Thoracic aorta (tissue), 2 donors: ENCODE measurements at regions not wholly inside any gene's neighbourhood (a gene's known extent, or its start where the extent isn't known, plus 50 kb on each side); places are given as distances from the start of the nearest gene placed in this dataset.

Source experiments
- ATAC-seq: fragments of 150-250 bp; one replicate; pipeline ENCODE4 v1.8.0; 2017; ENCODE audit warnings: low read depth; ENCODE audit not compliant: insufficient number of reproducible peaks, low FRiP score
- DNase-seq: peaks from one replicate; pipeline ENCODE4 v3.0.0-alpha.2; 2020; ENCODE audit warnings: low spot score
- H3K27ac ChIP-seq, 2 donors: fragments of 200-600 bp; sonication (generic); 1 replicate in 1 of 2; 2 replicates in 1 of 2; pipeline ENCODE4 v1.5.1; 2016; ENCODE audit warnings: mild to moderate bottlenecking in 2 of 2, moderate library complexity in 2 of 2
- H3K27me3 ChIP-seq: fragments of 200-600 bp; sonication (generic); replicated peaks from 2 replicates; pipeline ENCODE4 v1.6.0; 2016; ENCODE audit warnings: mild to moderate bottlenecking; ENCODE audit not compliant: insufficient read depth
- H3K36me3 ChIP-seq: fragments of 200-600 bp; sonication (generic); one replicate; pipeline ENCODE4 v1.5.1; 2016
- H3K4me1 ChIP-seq, 2 donors: fragments of 200-600 bp; sonication (generic); 1 replicate in 1 of 2; 2 replicates in 1 of 2; pipeline versions ENCODE4 v1.5.1 to v1.6.0; 2016; ENCODE audit warnings: low read depth in 2 of 2, mild to moderate bottlenecking in 1 of 2; ENCODE audit not compliant: control insufficient read depth in 1 of 2
- H3K4me3 ChIP-seq: fragments of 200-600 bp; sonication (generic); 2 replicates; pipeline ENCODE4 v1.5.1; 2016; ENCODE audit warnings: mild to moderate bottlenecking
- H3K9me3 ChIP-seq: fragments of 200-600 bp; sonication (generic); 2 replicates; pipeline ENCODE4 v1.5.1; 2016
- CTCF ChIP-seq: fragments of 200-600 bp; sonication (generic); IDR thresholded peaks from one replicate; pipeline ENCODE4 v1.5.1; 2019; ENCODE audit warnings: antibody characterized with exemption

GRCh38 chr5:64074533-64074932, 91.1 kb upstream of the RNF180 start:
- peak; percentile 62 for TF ChIP-seq CTCF
- H3K27me3 ChIP-seq: no peaks in the 10 kb centered on the region
- H3K4me3 ChIP-seq: no peak overlapping the region
- no peaks in the 10 kb centered on the region for H3K4me1 ChIP-seq
- no peaks in the 10 kb centered on the region for H3K9me3 ChIP-seq
- DNase-seq (no peak), ATAC-seq (no peak)
- H3K27ac ChIP-seq: no peak overlapping the region
- H3K36me3 ChIP-seq: no peaks in the 10 kb centered on the region

GRCh38 chr5:64069486-64069885, 96.2 kb upstream of the RNF180 start:
- DNase-seq (no peak), ATAC-seq (no peak)
- no peak for TF ChIP-seq CTCF
- Histone ChIP-seq H3K4me3 (no peak overlapping the region), H3K9me3 (no peaks in the 10 kb centered on the region), H3K4me1 (no peaks in the 10 kb centered on the region), H3K27ac (no peak overlapping the region), H3K27me3 (no peaks in the 10 kb centered on the region), H3K36me3 (no peaks in the 10 kb centered on the region)

GRCh38 chr5:64050296-64050695, 88.1 kb upstream of the HTR1A start:
- TF ChIP-seq CTCF: no peak
- no peak for DNase-seq
- no peak for ATAC-seq
- no peaks in the 10 kb centered on the region for H3K4me1 ChIP-seq
- no peaks in the 10 kb centered on the region for H3K27me3 ChIP-seq
- H3K4me3 ChIP-seq: no peak overlapping the region
- no peak overlapping the region for H3K27ac ChIP-seq
- no peaks in the 10 kb centered on the region for H3K36me3 ChIP-seq
- H3K9me3 ChIP-seq: no peaks in the 10 kb centered on the region

- H3K4me1 ChIP-seq: no peaks in the 10 kb centered on the region
- H3K27ac ChIP-seq: no peak overlapping the region
- H3K4me3 ChIP-seq: no peak overlapping the region
- H3K27me3 ChIP-seq: no peaks in the 10 kb centered on the region
- H3K36me3 ChIP-seq: no peaks in the 10 kb centered on the region
- no peak for TF ChIP-seq CTCF
- H3K9me3 ChIP-seq: peaks cover 8% of the 10 kb centered on the region
- DNase-seq (no peak), ATAC-seq (no peak)
Observed at GRCh38 chr5:64040490-64040889, 78.2 kb upstream of the HTR1A start.

GRCh38 chr5:64026493-64026892, 64.2 kb upstream of the HTR1A start:
- DNase-seq (no peak), ATAC-seq (no peak)
- Histone ChIP-seq H3K27ac (no peak overlapping the region), H3K27me3 (no peaks in the 10 kb centered on the region), H3K36me3 (no peaks in the 10 kb centered on the region), H3K4me3 (no peak overlapping the region), H3K4me1 (no peaks in the 10 kb centered on the region), H3K9me3 (no peaks in the 10 kb centered on the region)
- TF ChIP-seq CTCF: no peak
